ENCODE measurements at regions not wholly inside any gene's neighbourhood (a gene's known extent, or its start where the extent isn't known, plus 50 kb on each side); places are given as distances from the start of the nearest gene placed in this dataset.
"Not testable (repeated sequence)": the region's sequence is repeated elsewhere in the genome, so short reads cannot be mapped to it uniquely, and the experiment has no call there.

DNA sequence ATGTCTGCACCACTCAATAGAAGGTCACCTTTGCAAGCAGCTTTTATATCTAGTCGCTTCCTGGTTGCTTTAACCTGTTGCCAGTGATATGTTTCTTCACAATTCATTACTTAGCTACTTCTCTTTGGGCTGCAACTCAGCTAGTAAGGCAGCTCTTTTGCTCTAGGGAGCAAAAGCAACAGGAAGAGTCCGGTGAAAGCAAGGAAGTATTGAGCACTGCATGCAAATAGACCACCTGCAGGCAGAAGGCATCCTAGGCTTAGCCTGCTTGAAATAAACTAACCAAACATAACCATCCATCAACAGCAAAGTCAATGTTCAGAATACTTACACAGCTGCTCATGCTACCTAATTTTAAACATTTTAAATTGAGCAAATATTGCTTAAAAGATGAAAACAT is 529.2 kb upstream of the LINC00305 start:
- H3K27me3 ChIP-seq (ENCODE audit: insufficient read depth, low read length): no peaks in the 10 kb centered on the region
- no peaks in the 10 kb centered on the region for H3K36me3 ChIP-seq (ENCODE audit: insufficient read depth, low read length)
- Mint-ChIP-seq H3K4me3 (no peak overlapping the region), H3K27ac (no peak overlapping the region), H3K36me3 (no peaks in the 10 kb centered on the region), H3K27me3 (no peaks in the 10 kb centered on the region), H3K9me3 (peaks cover 0 to 13% (median 5%) of the 10 kb centered on the region in 8 donors), H3K4me1 (no peaks in the 10 kb centered on the region)
- H3K4me3 ChIP-seq (ENCODE audit: low read length in 2 of 2): no peak overlapping the region
- H3K9me3 ChIP-seq (ENCODE audit: control insufficient read depth in 1 of 2, low read length in 2 of 2): peaks cover 0 to 5% of the 10 kb centered on the region in 2 donors
- intact Hi-C loops (cut with micrococcal nuclease): no loop called here
- no peaks in the 10 kb centered on the region for H3K4me1 ChIP-seq (ENCODE audit: insufficient read depth, low read length)
- DNase-seq: no peak
- POLR2A ChIA-PET (ENCODE audit: partially characterized antibody): no interaction called here
- CTCF ChIA-PET (ENCODE audit: partially characterized antibody): no interaction called here
- H3K27ac ChIP-seq (ENCODE audit: low read depth, low read length): no peak overlapping the region

DNA sequence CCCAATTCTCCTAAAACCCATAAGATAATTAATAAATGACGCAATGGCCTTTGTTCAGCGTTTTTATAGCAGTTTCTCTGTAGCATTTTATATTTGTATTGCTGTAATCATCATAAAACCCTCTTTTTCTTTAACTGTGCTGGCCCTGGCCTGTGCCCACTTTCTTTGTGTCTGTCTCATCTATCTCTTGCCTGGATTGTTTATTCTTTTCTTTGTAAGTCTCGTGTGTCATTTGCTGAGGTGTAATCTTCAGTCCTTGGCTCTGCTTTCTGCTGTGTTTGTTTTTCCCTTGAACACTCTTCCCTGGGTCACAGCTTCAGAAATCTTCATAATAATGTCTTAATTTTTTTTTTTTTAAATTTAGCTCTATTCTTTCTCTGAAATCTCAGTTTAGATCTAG is 525.8 kb upstream of the LINC00305 start:
- no peak for DNase-seq
- Histone ChIP-seq H3K27me3 (ENCODE audit: insufficient read depth, low read length) (no peaks in the 10 kb centered on the region), H3K4me3 (ENCODE audit: low read length in 2 of 2) (no peak overlapping the region), H3K36me3 (ENCODE audit: insufficient read depth, low read length) (no peaks in the 10 kb centered on the region), H3K4me1 (ENCODE audit: insufficient read depth, low read length) (no peaks in the 10 kb centered on the region), H3K9me3 (ENCODE audit: control insufficient read depth in 1 of 2, low read length in 2 of 2) (peaks cover 0 to 5% of the 10 kb centered on the region in 2 donors), H3K27ac (ENCODE audit: low read depth, low read length) (no peak overlapping the region)
- intact Hi-C loops (cut with micrococcal nuclease): no loop called here
- H3K9me3 Mint-ChIP-seq: peaks cover 0 to 16% (median 5%) of the 10 kb centered on the region in 8 donors
- H3K36me3 Mint-ChIP-seq: no peaks in the 10 kb centered on the region
- no peaks in the 10 kb centered on the region for H3K4me1 Mint-ChIP-seq
- H3K27ac Mint-ChIP-seq: no peak overlapping the region
- H3K4me3 Mint-ChIP-seq: no peak overlapping the region
- ChIA-PET CTCF (ENCODE audit: partially characterized antibody) (no interaction called here), POLR2A (ENCODE audit: partially characterized antibody) (no interaction called here)
- H3K27me3 Mint-ChIP-seq: no peaks in the 10 kb centered on the region

DNA sequence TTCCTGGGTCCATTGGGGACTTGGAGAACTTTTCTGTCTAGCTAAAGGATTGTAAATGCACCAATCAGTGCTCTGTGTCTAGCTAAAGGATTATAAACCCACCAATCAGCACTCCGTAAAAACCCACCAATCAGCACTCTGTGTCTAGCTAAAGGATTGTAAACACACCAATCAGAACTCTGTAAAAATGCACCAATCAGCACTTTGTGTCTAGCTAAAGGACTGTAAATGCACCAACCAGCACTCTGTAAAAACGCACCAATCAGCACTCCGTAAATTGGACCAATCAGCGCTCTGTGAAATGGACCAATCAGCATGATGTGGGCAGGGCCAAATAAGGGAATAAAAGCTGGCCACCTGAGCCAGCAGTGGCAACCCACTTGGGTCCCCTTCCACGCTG is 522.4 kb upstream of the LINC00305 start:
- CTCF ChIA-PET (ENCODE audit: partially characterized antibody); H3K4me3 ChIP-seq (ENCODE audit: low read length in 2 of 2); H3K27me3 ChIP-seq (ENCODE audit: insufficient read depth, low read length); H3K27ac Mint-ChIP-seq; POLR2A ChIA-PET (ENCODE audit: partially characterized antibody); intact Hi-C loops (cut with micrococcal nuclease); H3K4me1 Mint-ChIP-seq; H3K27ac ChIP-seq (ENCODE audit: low read depth, low read length); H3K36me3 ChIP-seq (ENCODE audit: insufficient read depth, low read length); H3K4me1 ChIP-seq (ENCODE audit: insufficient read depth, low read length); H3K36me3 Mint-ChIP-seq; H3K27me3 Mint-ChIP-seq; H3K9me3 ChIP-seq (ENCODE audit: control insufficient read depth in 1 of 2, low read length in 2 of 2); DNase-seq; H3K4me3 Mint-ChIP-seq: not testable (repeated sequence)
- peaks cover 0 to 16% (median 6%) of the 10 kb centered on the region in 8 donors for H3K9me3 Mint-ChIP-seq

DNA sequence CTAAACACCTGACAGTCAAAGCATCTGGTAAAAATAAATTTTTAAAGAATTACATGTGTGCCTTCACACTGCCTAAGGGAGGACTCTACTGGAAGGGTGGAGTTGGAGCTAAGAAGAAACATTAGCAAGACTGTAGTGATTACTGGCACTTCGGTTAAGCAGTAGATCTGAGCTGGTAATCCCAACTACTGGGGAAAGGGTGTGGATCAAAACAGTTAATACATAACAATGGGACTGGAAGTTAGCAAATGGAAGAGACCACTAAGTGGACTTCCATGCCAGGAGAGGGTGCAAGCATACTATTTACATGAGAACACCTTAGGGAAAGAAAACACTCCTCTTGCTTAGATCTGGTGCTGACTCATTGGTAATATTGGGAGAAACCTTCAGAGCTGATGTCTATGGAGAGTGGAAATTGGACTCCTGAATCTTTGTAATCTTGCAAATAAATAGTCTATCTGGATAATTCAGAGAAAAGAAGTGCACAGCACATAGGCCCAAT is 519.6 kb upstream of the LINC00305 start:
- peaks cover 0 to 14% (median 5%) of the 10 kb centered on the region in 8 donors for H3K9me3 Mint-ChIP-seq
- H3K4me1 Mint-ChIP-seq: no peaks in the 10 kb centered on the region
- intact Hi-C loops (cut with micrococcal nuclease): no loop called here
- Histone ChIP-seq H3K27ac (ENCODE audit: low read depth, low read length) (no peak overlapping the region), H3K9me3 (ENCODE audit: control insufficient read depth in 1 of 2, low read length in 2 of 2) (no peaks in the 10 kb centered on the region), H3K27me3 (ENCODE audit: insufficient read depth, low read length) (no peaks in the 10 kb centered on the region), H3K4me1 (ENCODE audit: insufficient read depth, low read length) (no peaks in the 10 kb centered on the region), H3K36me3 (ENCODE audit: insufficient read depth, low read length) (no peaks in the 10 kb centered on the region), H3K4me3 (ENCODE audit: low read length in 2 of 2) (no peak overlapping the region)
- ChIA-PET POLR2A (ENCODE audit: partially characterized antibody) (no interaction called here), CTCF (ENCODE audit: partially characterized antibody) (no interaction called here)
- no peak overlapping the region for H3K27ac Mint-ChIP-seq
- H3K4me3 Mint-ChIP-seq: no peak overlapping the region
- DNase-seq: no peak
- H3K36me3 Mint-ChIP-seq: no peaks in the 10 kb centered on the region
- H3K27me3 Mint-ChIP-seq: no peaks in the 10 kb centered on the region

DNA sequence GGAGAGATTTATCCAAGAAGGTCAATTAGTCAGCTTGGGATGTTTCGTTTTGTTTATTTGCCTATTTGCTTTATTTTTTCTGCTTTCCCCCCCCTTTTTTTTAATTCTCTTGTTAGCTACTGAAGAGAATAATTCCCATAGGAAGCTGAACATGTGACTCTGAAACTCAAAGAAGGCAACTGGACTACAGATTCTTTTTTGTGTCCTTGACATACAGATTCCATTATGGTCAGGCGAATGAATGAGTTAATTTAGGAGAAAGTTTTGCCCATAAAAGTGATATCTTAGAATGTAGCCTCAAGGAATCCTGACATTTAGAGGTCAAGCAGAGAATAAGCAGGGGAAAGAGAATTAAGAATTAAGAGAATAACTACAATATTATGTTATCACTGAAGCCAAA is 514.2 kb upstream of the LINC00305 start:
- H3K27ac ChIP-seq (ENCODE audit: low read depth, low read length): no peak overlapping the region
- H3K27me3 Mint-ChIP-seq: no peaks in the 10 kb centered on the region
- CTCF ChIA-PET (ENCODE audit: partially characterized antibody): no interaction called here
- H3K36me3 Mint-ChIP-seq: no peaks in the 10 kb centered on the region
- H3K27ac Mint-ChIP-seq: no peak overlapping the region
- no peak overlapping the region for H3K4me3 ChIP-seq (ENCODE audit: low read length in 2 of 2)
- peaks cover 0 to 4% (median under 1%) of the 10 kb centered on the region in 8 donors for H3K9me3 Mint-ChIP-seq
- intact Hi-C loops (cut with micrococcal nuclease): no loop called here
- no peak for DNase-seq
- POLR2A ChIA-PET (ENCODE audit: partially characterized antibody): no interaction called here
- H3K4me3 Mint-ChIP-seq: no peak overlapping the region
- H3K9me3 ChIP-seq (ENCODE audit: control insufficient read depth in 1 of 2, low read length in 2 of 2): no peaks in the 10 kb centered on the region
- H3K36me3 ChIP-seq (ENCODE audit: insufficient read depth, low read length): no peaks in the 10 kb centered on the region
- no peaks in the 10 kb centered on the region for H3K27me3 ChIP-seq (ENCODE audit: insufficient read depth, low read length)
- no peaks in the 10 kb centered on the region for H3K4me1 ChIP-seq (ENCODE audit: insufficient read depth, low read length)
- no peaks in the 10 kb centered on the region for H3K4me1 Mint-ChIP-seq

DNA sequence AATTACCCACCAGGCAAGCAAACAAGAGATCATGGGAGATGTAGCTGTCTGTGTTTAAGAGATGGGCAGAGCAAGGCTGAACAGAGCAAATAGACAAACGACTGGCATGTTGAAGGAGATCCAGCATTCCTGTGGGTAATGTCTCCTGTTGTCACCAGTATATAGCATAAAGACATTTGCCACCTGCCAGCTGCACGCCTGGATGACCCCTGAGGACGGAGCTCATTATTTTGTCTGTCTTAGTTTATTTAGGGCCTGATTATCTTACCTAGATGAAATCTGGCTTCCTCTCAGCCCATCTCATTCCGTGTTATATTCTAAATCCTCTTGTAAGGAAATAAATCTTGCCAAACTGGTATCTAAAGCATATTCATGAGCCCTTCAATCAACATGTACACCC is 510.3 kb upstream of the LINC00305 start:
- Mint-ChIP-seq H3K4me3 (no peak overlapping the region), H3K4me1 (no peaks in the 10 kb centered on the region), H3K27ac (no peak overlapping the region), H3K27me3 (no peaks in the 10 kb centered on the region), H3K36me3 (no peaks in the 10 kb centered on the region), H3K9me3 (peaks cover 0 to 4% (median 2%) of the 10 kb centered on the region in 8 donors)
- no peak for DNase-seq
- Histone ChIP-seq H3K27ac (ENCODE audit: low read depth, low read length) (no peak overlapping the region), H3K36me3 (ENCODE audit: insufficient read depth, low read length) (no peaks in the 10 kb centered on the region), H3K27me3 (ENCODE audit: insufficient read depth, low read length) (no peaks in the 10 kb centered on the region), H3K4me1 (ENCODE audit: insufficient read depth, low read length) (no peaks in the 10 kb centered on the region), H3K4me3 (ENCODE audit: low read length in 2 of 2) (no peak overlapping the region), H3K9me3 (ENCODE audit: control insufficient read depth in 1 of 2, low read length in 2 of 2) (no peaks in the 10 kb centered on the region)
- intact Hi-C loops (cut with micrococcal nuclease): no loop called here
- CTCF ChIA-PET (ENCODE audit: partially characterized antibody): no interaction called here
- POLR2A ChIA-PET (ENCODE audit: partially characterized antibody): no interaction called here

DNA sequence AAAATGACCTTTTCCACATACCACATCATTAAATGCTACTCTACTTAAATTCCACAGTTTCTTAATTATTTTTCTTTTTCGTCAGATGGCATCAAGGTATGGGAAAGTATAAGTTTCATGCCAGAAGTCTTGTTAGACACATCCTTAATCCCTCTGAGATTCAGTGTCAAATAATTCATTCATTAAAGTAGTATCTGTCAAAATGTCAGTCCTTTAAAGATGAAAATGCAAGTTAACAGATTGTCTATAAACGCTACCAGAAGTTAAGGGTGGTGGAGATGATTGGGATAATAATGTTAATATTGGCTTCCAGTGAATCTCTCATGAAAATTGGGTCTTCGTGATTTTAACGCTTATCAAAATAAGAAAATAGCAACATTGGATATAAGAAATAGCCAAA is 504.2 kb upstream of the LINC00305 start:
- Mint-ChIP-seq H3K27ac (no peak overlapping the region), H3K9me3 (peaks cover 0 to 3% (median 2%) of the 10 kb centered on the region in 8 donors), H3K27me3 (no peaks in the 10 kb centered on the region), H3K36me3 (no peaks in the 10 kb centered on the region), H3K4me1 (no peaks in the 10 kb centered on the region), H3K4me3 (no peak overlapping the region)
- Histone ChIP-seq H3K4me3 (ENCODE audit: low read length in 2 of 2) (no peak overlapping the region), H3K9me3 (ENCODE audit: control insufficient read depth in 1 of 2, low read length in 2 of 2) (no peaks in the 10 kb centered on the region), H3K27me3 (ENCODE audit: insufficient read depth, low read length) (no peaks in the 10 kb centered on the region), H3K27ac (ENCODE audit: low read depth, low read length) (no peak overlapping the region), H3K4me1 (ENCODE audit: insufficient read depth, low read length) (no peaks in the 10 kb centered on the region), H3K36me3 (ENCODE audit: insufficient read depth, low read length) (no peaks in the 10 kb centered on the region)
- no peak for DNase-seq
- ChIA-PET POLR2A (ENCODE audit: partially characterized antibody) (no interaction called here), CTCF (ENCODE audit: partially characterized antibody) (no interaction called here)
- intact Hi-C loops (cut with micrococcal nuclease): no loop called here

DNA sequence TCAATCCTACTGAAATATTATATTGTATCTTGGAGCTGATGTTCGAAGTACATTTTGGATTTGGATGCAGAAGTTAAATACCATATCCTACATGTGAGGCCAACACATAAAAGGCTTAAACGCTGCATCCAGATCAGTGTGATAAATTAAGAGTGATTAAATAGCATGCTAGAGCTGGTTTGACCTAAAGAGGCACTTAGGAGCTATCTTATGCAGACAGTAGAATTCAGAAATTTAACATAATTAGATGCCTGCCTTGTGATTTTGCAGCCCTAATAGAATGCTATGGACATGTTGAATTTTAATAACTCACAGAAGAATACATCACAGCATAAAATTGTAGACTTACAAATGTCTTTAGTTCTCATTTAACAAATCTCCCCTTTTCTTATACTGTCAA is 501.2 kb upstream of the LINC00305 start:
- intact Hi-C loops (cut with micrococcal nuclease): no loop called here
- Histone ChIP-seq H3K9me3 (ENCODE audit: control insufficient read depth in 1 of 2, low read length in 2 of 2) (no peaks in the 10 kb centered on the region), H3K4me3 (ENCODE audit: low read length in 2 of 2) (no peak overlapping the region), H3K27me3 (ENCODE audit: insufficient read depth, low read length) (no peaks in the 10 kb centered on the region), H3K27ac (ENCODE audit: low read depth, low read length) (no peak overlapping the region), H3K4me1 (ENCODE audit: insufficient read depth, low read length) (no peaks in the 10 kb centered on the region), H3K36me3 (ENCODE audit: insufficient read depth, low read length) (no peaks in the 10 kb centered on the region)
- Mint-ChIP-seq H3K36me3 (no peaks in the 10 kb centered on the region), H3K27me3 (no peaks in the 10 kb centered on the region), H3K4me3 (no peak overlapping the region), H3K4me1 (no peaks in the 10 kb centered on the region), H3K9me3 (peaks cover 0 to 6% (median 1%) of the 10 kb centered on the region in 8 donors), H3K27ac (no peak overlapping the region)
- ChIA-PET POLR2A (ENCODE audit: partially characterized antibody) (no interaction called here), CTCF (ENCODE audit: partially characterized antibody) (no interaction called here)
- DNase-seq: no peak
